Activated effector memory CD4-positive, alpha-beta T cell treated with Interleukin-2 at 50 U/mL for 16 hours (primary cell): ENCODE measurements at regions not wholly inside any gene's neighbourhood (a gene's known extent, or its start where the extent isn't known, plus 50 kb on each side); places are given as distances from the start of the nearest gene placed in this dataset.

ENCODE experiments used
- DNase-seq: peaks from one replicate; pipeline ENCODE4 v3.0.0-alpha.2; 2020

DNA sequence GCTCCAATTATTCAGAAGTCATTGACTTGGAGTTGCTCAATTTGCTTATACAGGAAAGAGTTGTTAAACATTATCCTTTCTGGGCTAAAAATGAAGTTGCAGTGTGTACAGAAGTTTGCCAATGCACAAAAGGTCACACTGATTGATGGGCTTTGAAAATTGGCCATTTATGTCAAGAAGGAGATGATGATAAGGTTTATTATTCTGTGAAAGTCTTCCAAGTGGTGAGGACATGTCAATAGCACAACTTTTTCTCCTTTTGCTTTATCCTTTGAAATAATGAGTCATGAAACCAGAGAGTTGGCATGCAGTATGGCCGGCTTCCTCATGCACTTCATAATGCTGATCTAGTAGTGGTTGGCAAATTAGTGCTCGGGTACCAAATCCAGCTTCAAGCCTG lies 848.5 kb upstream of the WWC1 start:
- DNase-seq: no peak

DNA sequence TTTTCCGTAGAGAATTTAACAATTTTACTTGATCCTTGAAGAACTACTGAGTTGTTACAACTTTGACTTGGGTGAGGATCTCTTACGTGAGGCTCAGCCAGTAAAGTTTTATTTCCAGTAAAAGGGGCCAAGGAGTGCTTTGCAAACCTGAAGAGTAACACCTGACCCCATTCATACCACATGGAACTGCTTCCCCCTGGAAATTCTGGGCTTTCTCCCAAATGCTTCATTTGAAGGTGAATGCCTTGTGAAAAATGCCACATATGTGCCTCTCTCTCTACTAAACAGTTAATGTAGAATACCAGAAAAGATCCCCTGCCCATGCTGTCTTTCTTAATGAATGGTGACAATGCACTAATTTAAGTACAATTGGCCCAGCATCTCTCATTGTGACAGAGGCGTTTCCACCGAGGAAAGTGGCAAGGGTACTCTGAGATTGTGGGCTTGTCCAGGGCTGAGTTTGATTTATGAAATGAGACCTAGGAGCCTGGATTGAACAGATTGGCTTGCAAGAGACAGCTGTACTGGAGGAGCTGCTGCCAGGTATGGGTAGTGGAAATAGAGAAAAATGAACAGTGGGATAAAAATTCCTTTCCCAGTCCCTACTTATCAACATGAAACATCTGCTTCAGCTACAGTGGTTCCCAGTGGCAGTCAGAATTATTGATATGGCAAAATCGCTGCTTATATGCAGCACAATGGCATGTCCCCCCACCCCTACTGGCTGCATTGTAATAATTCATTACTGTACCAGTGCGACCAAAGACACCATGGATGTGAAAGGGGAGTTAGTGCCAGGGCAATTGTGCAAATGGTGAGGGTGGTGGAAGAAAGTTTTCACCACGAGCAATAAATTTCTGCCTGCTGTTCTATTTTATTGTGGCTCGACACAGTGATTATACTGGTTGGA lies 843.7 kb upstream of the WWC1 start:
- no peak for DNase-seq

DNA sequence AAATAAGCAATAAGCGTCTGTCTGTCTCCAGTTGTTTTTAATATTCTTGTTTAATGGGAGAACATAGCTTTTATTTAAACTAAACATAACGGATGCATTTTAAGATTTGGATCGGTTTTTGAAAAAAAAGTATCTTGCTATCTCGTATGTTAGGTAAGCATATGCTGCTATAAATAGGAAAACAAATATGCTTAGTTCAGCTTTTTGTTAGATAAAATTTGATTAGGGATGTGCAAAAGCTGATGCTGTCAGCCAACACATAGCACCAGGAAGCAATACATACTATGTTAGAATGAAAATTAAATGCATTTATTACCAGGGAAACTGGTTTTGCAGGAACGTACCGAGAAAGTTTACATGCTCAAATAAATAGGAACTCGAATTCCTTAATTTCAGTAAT lies 843.1 kb upstream of the WWC1 start:
- no peak for DNase-seq

DNA sequence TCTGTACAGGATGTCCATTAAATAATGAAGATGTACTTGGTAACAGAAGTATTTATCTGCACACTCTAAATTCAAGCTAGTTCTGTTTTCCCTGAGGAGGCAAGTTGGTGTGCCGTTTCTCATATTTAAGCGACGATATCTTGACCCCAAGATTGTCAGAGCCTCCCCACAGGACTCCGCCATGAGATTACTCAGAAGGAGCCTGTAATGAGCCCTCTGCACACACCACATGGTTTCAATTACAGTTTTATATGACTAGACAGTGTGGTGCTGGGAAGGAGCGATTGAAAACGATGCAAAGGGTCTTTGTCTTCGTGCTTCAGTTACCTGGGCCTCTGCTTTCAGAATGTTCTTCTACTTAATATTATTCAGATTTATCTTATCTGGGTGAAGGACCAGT lies 840.4 kb upstream of the WWC1 start:
- no peak for DNase-seq

DNA sequence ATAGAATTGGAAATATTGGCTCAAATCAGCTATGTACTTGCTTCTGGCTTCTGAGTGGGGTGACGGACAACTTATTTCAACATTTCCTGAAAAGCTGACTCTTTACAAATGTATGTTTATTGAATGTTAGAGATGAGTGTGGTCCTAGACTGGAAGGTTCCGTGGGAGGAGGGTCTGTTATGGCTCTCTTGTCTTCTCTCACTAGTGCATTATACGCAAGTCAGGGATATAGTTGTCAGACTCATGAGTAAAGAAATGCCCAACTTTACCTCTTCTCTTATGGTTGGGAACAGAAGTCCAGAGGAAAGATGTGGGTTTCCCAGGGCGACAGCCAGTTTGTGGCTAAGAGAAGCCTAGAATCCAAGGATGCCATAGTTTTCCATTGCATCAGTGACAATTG lies 839.3 kb upstream of the WWC1 start:
- no peak for DNase-seq

DNA sequence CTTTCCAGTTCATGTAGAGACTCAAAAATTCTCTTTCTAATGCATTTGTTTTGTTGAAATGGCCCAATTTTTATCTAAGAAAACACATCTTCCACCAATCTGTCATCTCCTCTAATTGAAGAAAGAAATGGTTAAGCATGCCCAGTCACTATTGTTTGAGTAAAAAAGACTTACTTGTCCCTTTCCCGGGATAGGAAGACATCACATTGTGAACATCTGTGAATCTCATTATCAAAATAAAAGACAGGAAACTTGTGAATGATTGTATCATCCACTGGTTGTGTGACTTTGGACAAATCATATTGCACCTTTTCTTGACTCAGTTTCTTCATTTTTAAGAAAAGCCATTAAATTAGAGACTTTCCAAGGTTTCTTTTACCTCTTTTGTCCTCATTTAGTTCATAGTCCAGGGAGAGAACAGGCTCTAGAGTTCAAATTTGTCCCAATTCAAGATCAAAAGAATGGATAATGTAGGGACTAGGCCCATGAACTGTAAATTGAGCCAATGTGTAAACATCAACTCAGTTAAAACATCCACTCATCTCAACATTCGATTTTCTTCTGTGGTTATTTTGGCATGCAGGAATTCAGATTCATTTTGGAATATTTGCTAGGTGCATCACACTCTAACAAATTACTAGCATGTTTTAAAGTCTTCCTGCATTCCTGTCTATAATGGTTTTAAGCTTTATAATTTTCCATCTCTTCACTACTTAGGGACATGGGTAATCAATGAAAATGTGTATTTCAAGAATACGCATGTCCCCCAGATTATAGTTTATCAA lies 838.0 kb upstream of the WWC1 start:
- no peak for DNase-seq

DNA sequence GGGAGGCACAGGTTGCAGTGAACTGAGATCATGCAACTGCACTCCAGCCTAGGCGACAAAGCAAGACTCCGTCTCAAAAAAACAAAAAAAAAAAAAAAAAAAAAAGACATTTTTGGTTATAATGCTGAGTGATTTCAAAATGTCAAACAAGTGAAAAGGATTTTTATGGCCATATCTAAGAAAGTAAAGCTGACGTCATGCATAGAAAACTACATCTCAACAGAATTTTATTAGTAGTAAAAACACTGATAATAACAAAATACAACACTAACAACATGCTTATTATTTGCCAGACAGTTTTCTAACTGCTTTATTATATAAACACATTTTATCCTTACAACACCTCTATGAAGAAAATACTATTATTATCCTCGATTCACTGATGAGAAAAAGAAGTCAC lies 833.0 kb upstream of the WWC1 start:
- no peak for DNase-seq

DNA sequence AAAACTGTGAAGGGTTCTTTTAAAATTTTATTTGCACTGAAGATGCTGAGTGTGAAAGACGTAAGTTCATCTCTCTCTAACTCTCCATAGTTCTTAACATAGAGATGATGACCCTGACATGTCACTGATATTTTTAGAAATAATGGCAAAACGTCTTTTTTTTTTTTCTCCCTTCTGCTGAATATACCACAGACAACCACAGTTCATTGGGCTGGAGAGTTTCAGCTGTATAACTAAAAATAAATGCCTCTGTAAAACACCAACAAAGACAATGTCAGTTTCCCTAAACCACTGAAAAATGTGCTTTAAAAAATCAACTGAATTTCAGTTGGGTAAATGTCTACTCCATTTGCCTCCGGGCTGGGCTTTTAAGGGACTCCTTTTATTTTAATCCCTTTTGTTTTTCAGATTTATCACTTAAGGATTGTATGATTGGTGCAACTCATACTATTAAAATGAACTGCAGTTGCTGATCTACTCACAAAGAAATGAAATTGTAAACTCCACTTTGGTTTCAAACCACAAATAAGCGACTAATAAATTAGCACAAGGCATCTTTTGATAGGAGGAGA lies 830.9 kb upstream of the WWC1 start:
- no peak for DNase-seq

DNA sequence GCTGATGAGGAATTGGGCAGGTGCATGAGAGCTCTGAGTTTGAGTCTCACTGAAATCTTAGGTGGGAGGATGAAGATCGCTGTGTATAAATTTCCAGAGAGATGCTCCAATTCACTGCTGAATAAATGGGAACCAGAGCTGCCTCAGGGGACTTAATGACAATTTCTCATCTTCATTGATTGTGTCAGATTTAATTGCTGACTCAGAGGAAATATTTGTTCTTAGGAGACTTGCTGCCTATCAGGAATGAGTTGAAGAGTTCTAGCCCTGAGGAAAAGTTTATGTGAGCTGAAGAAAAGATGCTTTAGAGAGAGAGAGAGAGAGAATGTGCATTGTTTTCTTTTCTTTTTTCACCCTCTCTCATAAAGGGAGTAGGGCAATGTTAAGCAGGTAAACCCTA lies 827.5 kb upstream of the WWC1 start:
- DNase-seq: no peak

DNA sequence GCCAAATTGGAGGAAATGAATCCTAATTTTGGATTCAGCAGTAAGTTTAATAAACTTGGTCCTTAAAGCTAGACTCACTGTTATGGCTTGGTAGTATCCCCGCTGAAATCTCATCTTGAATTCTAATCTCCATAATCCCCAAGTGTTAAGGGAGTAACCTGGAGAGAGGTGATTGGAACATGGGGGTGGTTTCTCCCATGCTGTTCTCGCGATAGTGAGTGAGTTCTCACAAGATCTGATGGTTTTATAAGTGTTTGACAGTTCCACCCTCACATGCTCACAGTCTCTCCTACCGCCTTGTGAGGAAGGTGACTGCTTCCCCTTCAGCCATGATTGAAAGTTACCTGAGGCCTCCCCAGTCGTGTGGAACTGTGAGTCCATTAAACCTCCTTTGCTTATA lies 824.5 kb upstream of the WWC1 start:
- DNase-seq: no peak

- no peak for DNase-seq
Measured at GRCh38 chr5:167472566-167473108, 818.8 kb upstream of the WWC1 start.

DNA sequence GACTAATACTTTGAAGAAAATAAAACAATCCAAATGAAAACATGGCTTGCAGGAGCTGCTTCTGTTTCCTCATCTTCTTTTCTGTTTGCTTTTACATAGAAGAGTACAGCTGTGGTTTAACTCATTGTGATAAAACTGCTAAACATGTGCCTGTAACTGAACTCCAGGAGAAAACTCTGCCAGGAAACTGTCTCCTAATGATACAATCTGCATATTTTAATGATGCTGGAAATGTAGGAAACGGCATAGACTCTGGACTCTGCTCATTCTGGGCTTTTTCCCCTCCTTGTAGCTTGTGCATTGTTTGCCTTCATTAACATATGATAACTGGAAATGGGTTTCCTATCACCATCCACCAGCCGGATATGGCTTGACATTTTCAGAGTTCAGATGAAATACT lies 813.3 kb upstream of the WWC1 start:
- no peak for DNase-seq

GRCh38 chr5:167479779-167480178 lies 811.7 kb upstream of the WWC1 start:
- no peak for DNase-seq

GRCh38 chr5:167481345-167481744 lies 810.1 kb upstream of the WWC1 start:
- no peak for DNase-seq

- no peak for DNase-seq
Measured at GRCh38 chr5:167482555-167482954, 808.9 kb upstream of the WWC1 start.

GRCh38 chr5:167485061-167485774 lies 806.2 kb upstream of the WWC1 start:
- DNase-seq: no peak

DNA sequence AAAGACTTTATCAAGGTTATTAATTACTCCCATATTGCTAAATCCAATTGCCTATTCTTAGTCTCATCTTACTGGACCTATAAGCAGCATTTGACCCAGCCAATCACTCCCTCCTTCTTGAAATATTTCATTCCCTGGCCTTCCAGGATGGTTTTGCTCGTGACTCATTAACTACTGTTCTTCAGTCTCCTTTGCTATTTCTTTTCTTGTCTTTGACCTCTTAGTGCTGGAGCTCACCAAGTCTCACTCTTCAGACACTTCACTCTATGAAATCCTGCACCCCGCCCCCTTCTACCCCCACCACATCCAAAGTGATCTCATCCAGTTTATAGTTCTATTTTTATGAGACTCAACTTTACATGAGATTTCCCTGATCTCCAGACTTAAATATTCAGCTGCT lies 803.1 kb upstream of the WWC1 start:
- DNase-seq: no peak

- DNase-seq: no peak
Measured at GRCh38 chr5:167489202-167489601, 802.2 kb upstream of the WWC1 start.

DNA sequence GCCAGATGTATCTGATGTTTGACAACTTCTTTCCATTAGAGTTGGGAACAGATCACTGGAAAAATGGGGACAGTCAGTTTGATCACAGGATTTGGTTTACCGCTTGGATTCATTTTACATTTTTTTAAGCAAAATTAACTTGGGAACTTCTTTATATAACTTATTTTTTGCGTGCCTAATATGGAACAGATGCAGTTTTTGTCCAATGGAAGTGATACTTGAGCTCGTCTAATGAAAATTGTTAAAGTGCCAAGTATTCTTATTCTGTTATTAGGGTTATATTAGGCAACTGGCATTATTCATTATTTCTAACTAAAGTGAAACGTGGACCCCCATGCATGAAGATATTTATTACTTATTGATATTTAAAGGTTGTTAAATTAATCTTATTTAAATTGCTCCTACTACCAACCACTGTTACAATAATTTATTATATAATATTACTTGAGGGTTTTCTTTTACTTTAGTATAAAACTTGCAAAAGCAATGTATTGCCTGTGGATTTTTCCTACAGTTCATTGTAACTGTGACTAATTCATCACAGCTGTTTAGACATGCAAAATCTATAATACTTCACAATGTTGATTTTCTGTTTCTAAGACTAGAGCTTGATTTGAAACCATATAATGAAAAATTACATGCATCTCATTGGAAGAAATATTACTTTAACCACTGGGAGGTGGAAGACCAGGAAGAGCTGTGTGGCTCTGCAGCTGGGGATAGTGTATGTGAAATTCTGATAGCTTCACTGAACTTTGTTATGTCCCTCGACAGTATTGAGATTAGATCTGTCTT lies 787.3 kb upstream of the WWC1 start:
- no peak for DNase-seq

- no peak for DNase-seq
Measured at GRCh38 chr5:167507463-167508233, 783.8 kb upstream of the WWC1 start.

- DNase-seq: no peak
Measured at GRCh38 chr5:167509076-167509475, 782.4 kb upstream of the WWC1 start.
